HG02610 (cell line): ENCODE measurements at regions not wholly inside any gene's neighbourhood (a gene's known extent, or its start where the extent isn't known, plus 50 kb on each side); places are given as distances from the start of the nearest gene placed in this dataset.

ENCODE experiments used
- ATAC-seq: cut with Tn5 transposase; IDR thresholded peaks from one replicate; pipeline ENCODE4 v1.9.1; 2021; ENCODE audit warnings: mild to moderate bottlenecking, moderate library complexity; ENCODE audit not compliant: unreplicated experiment

- peak; percentile 96 for ATAC-seq
Observed at GRCh38 chr13:105139380-105140285, 1395.8 kb downstream of the EFNB2 start.

GRCh38 chr13:105139048-105139379 lies 1396.4 kb downstream of the EFNB2 start:
- ATAC-seq: peak; percentile 15

GRCh38 chr13:105135852-105136615 lies 1399.4 kb downstream of the EFNB2 start:
- no peak for ATAC-seq

- ATAC-seq: no peak
Observed at GRCh38 chr13:105127732-105128131, 1407.7 kb downstream of the EFNB2 start.

GRCh38 chr13:105121221-105121620 lies 1414.2 kb downstream of the EFNB2 start:
- ATAC-seq: no peak

- ATAC-seq: no peak
Observed at GRCh38 chr13:105118426-105118985, 1417.0 kb downstream of the EFNB2 start.

- no peak for ATAC-seq
Observed at GRCh38 chr13:105116966-105117365, 1418.5 kb downstream of the EFNB2 start.

GRCh38 chr13:105112561-105112960 lies 1422.9 kb downstream of the EFNB2 start:
- no peak for ATAC-seq

- no peak for ATAC-seq
Observed at GRCh38 chr13:105107781-105108180, 1427.7 kb downstream of the EFNB2 start.

GRCh38 chr13:105105471-105105870 lies 1430.0 kb downstream of the EFNB2 start:
- no peak for ATAC-seq

- no peak for ATAC-seq
Observed at GRCh38 chr13:105097521-105097920, 1437.9 kb downstream of the EFNB2 start.

- ATAC-seq: no peak
Observed at GRCh38 chr13:105089858-105090643, 1445.4 kb downstream of the EFNB2 start.

GRCh38 chr13:105087945-105088344 lies 1447.5 kb downstream of the EFNB2 start:
- no peak for ATAC-seq

- no peak for ATAC-seq
Observed at GRCh38 chr13:105084931-105085330, 1450.5 kb downstream of the EFNB2 start.

- ATAC-seq: no peak
Observed at GRCh38 chr13:105083992-105084391, 1451.5 kb downstream of the EFNB2 start.

- no peak for ATAC-seq
Observed at GRCh38 chr13:105074755-105075154, 1460.7 kb downstream of the EFNB2 start.

- no peak for ATAC-seq
Observed at GRCh38 chr13:105073041-105073440, 1462.4 kb downstream of the EFNB2 start.

GRCh38 chr13:105070452-105070851 lies 1465.0 kb downstream of the EFNB2 start:
- no peak for ATAC-seq

GRCh38 chr13:105069106-105069505 lies 1466.4 kb downstream of the EFNB2 start:
- ATAC-seq: no peak

GRCh38 chr13:105063676-105064075 lies 1471.8 kb downstream of the EFNB2 start:
- ATAC-seq: no peak

GRCh38 chr13:105059786-105060185 lies 1475.7 kb downstream of the EFNB2 start:
- no peak for ATAC-seq
